ENCODE measurements at regions not wholly inside any gene's neighbourhood (a gene's known extent, or its start where the extent isn't known, plus 50 kb on each side); places are given as distances from the start of the nearest gene placed in this dataset.

GRCh38 chr5:18264126-18264882 is 630.0 kb downstream of the TAF11L14 start:
- no peak for TF ChIP-seq CTCF (IDR thresholded peaks at IDR 0.05; ENCODE audit: poor library complexity)
- no peak for TF ChIP-seq EZH2 (IDR thresholded peaks at IDR 0.05; ENCODE audit: borderline replicate concordance)
